ENCODE measurements at regions not wholly inside any gene's neighbourhood (a gene's known extent, or its start where the extent isn't known, plus 50 kb on each side); places are given as distances from the start of the nearest gene placed in this dataset.

DNA sequence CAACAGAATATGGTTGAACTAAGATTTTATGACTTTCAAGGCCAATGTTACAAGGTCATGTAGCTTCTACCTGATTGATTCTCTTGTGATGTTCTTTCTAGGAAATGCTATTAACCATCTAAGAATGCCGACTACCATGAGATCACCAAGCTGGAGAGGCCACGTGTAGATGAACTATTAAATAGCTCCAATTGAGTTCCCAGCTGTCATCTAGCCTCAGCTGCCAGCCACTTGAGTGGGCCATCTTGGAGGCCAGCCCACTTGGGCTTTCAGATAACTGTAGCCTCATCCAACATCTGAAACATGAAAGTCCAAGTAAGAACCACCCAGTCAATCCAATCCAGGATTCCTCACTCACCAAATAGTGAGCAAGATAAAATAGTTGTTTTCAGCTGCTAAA, 376.9 kb upstream of the TMEFF2 start:
- TF ChIP-seq CTCF (IDR thresholded peaks at IDR 0.05; ENCODE audit: low read length) (no peak), EZH2phosphoT487 (IDR thresholded peaks at IDR 0.05; ENCODE audit: low read length) (no peak)
